T-helper 2 cell treated with Interferon-gamma antibody and Interleukin-4, amounts not matched to agents 5 μg/mL and 100 μg/mL, for 36 hours (primary cell): ENCODE measurements at regions not wholly inside any gene's neighbourhood (a gene's known extent, or its start where the extent isn't known, plus 50 kb on each side); places are given as distances from the start of the nearest gene placed in this dataset.
"Not testable (repeated sequence)": the region's sequence is repeated elsewhere in the genome, so short reads cannot be mapped to it uniquely, and the experiment has no call there.

Experiments used
- DNase-seq: peaks from one replicate; pipeline ENCODE4 v3.0.0; 2021; ENCODE audit warnings: low spot score
- H3K27ac Mint-ChIP-seq: one replicate; pipeline ENCODE4 v1.8.0; 2021; ENCODE audit warnings: mild to moderate bottlenecking, mixed read lengths
- H3K27me3 Mint-ChIP-seq: one replicate; pipeline ENCODE4 v1.8.0; 2021; ENCODE audit warnings: low read depth, mixed read lengths
- H3K36me3 Mint-ChIP-seq: one replicate; pipeline ENCODE4 v1.8.0; 2021; ENCODE audit warnings: low read depth, mixed read lengths
- H3K4me1 Mint-ChIP-seq: one replicate; pipeline ENCODE4 v1.8.0; 2021; ENCODE audit warnings: low read depth, mixed read lengths
- H3K4me3 Mint-ChIP-seq: one replicate; pipeline ENCODE4 v1.8.0; 2022; ENCODE audit warnings: mild to moderate bottlenecking, moderate library complexity, mixed read lengths
- H3K9me3 Mint-ChIP-seq: one replicate; pipeline ENCODE4 v1.8.0; 2021; ENCODE audit warnings: mixed read lengths

GRCh38 chr13:21897161-21897560 lies 226.3 kb downstream of the FGF9 start:
- H3K4me1 Mint-ChIP-seq = no peaks in the 10 kb centered on the region
- H3K27me3 Mint-ChIP-seq = no peaks in the 10 kb centered on the region
- H3K36me3 Mint-ChIP-seq = no peaks in the 10 kb centered on the region
- no peak overlapping the region for H3K27ac Mint-ChIP-seq
- no peaks in the 10 kb centered on the region for H3K9me3 Mint-ChIP-seq
- DNase-seq = no peak
- no peak overlapping the region for H3K4me3 Mint-ChIP-seq

DNA sequence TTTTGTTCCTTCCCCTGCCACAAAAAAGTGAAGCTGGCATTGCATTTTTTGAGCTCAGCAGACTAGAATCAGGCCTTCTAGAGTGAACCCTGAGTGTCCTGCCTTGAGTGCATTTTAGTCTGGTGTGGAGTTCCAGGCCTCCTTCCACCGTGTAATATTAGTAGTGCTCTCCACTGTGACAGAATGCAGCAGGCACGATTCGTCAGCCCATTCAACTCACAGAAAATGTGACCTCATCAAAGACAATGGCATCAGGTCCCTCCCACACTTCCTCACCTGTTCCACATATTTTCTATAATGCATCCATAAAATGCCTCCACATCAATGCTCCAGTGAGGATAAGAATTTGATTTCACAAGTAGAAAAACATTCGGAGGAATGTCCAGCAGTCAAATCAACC lies 227.6 kb downstream of the FGF9 start:
- Mint-ChIP-seq H3K36me3 (no peaks in the 10 kb centered on the region), H3K4me3 (no peak overlapping the region), H3K27me3 (no peaks in the 10 kb centered on the region), H3K4me1 (no peaks in the 10 kb centered on the region), H3K27ac (no peak overlapping the region), H3K9me3 (no peaks in the 10 kb centered on the region)
- no peak for DNase-seq

GRCh38 chr13:21898945-21899344 lies 228.1 kb downstream of the FGF9 start:
- H3K36me3 Mint-ChIP-seq = no peaks in the 10 kb centered on the region
- H3K27ac Mint-ChIP-seq = no peak overlapping the region
- no peaks in the 10 kb centered on the region for H3K27me3 Mint-ChIP-seq
- no peak for DNase-seq
- H3K9me3 Mint-ChIP-seq = no peaks in the 10 kb centered on the region
- H3K4me1 Mint-ChIP-seq = no peaks in the 10 kb centered on the region
- no peak overlapping the region for H3K4me3 Mint-ChIP-seq

DNA sequence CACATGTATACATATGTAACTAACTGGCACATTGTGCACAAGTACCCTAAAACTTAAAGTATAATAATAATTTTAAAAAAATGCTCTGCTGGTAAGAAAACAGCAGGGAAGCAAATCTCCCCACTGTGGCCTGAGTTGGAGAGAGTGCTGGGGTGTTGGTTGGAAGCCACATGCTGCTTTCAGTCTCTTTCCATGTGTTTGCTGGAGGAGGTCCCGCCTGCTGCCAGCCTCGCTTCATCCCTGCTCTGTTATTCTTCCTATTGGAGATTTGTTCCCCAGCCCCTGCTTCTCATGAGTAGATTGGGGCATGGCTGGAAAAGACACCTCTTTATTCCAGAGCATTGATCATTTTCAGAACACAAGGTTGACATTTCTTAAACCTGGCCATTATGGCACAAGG lies 230.5 kb downstream of the FGF9 start:
- Mint-ChIP-seq H3K36me3 (no peaks in the 10 kb centered on the region), H3K27me3 (no peaks in the 10 kb centered on the region), H3K9me3 (no peaks in the 10 kb centered on the region), H3K4me1 (no peaks in the 10 kb centered on the region), H3K27ac (no peak overlapping the region), H3K4me3 (no peak overlapping the region)
- no peak for DNase-seq

GRCh38 chr13:21901811-21902708 lies 231.2 kb downstream of the FGF9 start:
- Mint-ChIP-seq H3K27ac (no peak overlapping the region), H3K4me1 (no peaks in the 10 kb centered on the region), H3K36me3 (no peaks in the 10 kb centered on the region)

DNA sequence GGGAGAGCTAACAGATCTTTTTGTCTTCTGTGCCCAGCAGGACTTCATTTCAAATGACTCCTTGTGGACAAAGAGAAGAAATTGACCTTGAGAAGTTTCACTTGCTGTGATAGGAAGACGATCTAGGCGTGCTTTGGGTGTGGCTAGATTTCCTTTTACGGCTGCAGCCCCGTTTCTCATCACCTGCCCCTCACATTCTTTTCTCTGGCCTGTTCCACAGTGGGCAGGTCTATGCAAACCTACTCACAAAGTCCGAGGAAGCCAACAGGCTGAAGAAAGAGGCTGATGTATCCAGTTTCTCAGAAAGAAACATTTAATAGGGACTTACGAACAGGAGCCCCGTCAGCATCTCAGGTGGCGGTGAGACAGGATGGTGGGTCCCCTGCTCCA lies 231.8 kb downstream of the FGF9 start:
- H3K4me3 Mint-ChIP-seq = no peak overlapping the region
- no peaks in the 10 kb centered on the region for H3K36me3 Mint-ChIP-seq
- H3K27me3 Mint-ChIP-seq = no peaks in the 10 kb centered on the region
- no peak for DNase-seq
- H3K27ac Mint-ChIP-seq = no peak overlapping the region
- no peaks in the 10 kb centered on the region for H3K9me3 Mint-ChIP-seq
- H3K4me1 Mint-ChIP-seq = no peaks in the 10 kb centered on the region

More at GRCh38 chr13:21901811-21902708, 231.2 kb downstream of the FGF9 start:
- no peaks in the 10 kb centered on the region for H3K9me3 Mint-ChIP-seq
- DNase-seq = no peak
- H3K4me3 Mint-ChIP-seq = no peak overlapping the region
- no peaks in the 10 kb centered on the region for H3K27me3 Mint-ChIP-seq

DNA sequence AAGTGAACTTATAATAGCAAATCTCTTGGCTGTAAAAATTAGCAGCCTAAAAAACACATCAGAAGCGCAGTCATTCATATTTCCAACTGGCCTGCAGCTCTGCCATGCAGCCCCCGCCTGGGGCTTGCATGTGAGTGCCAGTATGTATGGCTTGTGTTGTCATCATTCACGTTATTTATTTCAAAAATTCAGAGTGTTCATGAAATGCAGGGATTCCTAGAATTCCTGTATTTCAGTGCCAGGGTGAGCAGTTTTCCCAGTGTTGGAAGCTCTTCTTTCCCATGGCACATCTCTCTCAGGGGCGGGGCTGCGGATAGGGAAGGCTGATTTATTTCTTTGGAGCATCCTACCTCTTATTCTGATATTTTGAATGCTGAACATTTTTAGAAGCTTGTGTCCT lies 234.6 kb downstream of the FGF9 start:
- DNase-seq = no peak
- H3K36me3 Mint-ChIP-seq = no peaks in the 10 kb centered on the region
- no peaks in the 10 kb centered on the region for H3K4me1 Mint-ChIP-seq
- no peak overlapping the region for H3K27ac Mint-ChIP-seq
- H3K27me3 Mint-ChIP-seq = no peaks in the 10 kb centered on the region
- no peak overlapping the region for H3K4me3 Mint-ChIP-seq
- no peaks in the 10 kb centered on the region for H3K9me3 Mint-ChIP-seq

DNA sequence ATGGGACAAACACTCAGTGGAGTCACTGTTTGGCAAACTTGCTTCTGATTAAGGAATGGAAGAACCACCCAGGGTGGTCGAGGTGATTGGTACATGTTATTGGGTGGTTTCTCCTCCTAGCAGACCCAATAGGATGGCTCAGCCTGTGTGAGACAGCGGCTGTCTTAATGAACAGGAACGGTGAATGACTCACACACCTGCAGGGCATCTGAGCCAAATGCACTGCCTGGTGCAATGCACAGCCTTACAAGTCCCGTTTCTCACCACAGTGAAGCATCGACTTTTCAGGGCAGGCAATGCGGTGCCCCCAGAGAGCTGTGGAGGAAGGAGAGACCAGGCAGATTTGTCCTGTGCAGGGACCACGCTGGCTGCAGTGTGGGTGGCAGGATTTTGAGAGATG lies 238.5 kb downstream of the FGF9 start:
- H3K27ac Mint-ChIP-seq = no peak overlapping the region
- H3K36me3 Mint-ChIP-seq = no peaks in the 10 kb centered on the region
- no peak for DNase-seq
- H3K9me3 Mint-ChIP-seq = no peaks in the 10 kb centered on the region
- no peaks in the 10 kb centered on the region for H3K27me3 Mint-ChIP-seq
- no peaks in the 10 kb centered on the region for H3K4me1 Mint-ChIP-seq
- H3K4me3 Mint-ChIP-seq = no peak overlapping the region

DNA sequence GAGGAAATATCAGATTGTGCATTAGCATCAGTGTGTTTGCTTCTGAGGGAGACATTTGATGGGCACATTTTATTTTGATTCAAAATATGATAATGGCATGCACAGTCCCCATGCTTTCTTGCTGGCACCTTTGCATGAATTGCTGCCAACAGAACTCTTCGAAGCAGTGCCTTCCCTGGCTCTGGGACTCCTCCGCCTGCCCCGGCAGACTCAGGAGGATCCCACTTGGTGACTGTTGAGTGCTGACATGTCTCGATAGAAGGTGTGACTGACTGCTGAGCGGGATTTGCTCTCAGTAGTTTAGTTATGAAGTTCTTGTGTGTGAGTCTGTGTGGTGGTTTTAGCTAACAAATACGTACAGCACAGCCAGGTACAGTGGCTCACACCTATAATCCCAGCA lies 239.7 kb downstream of the FGF9 start:
- Mint-ChIP-seq H3K4me1 (no peaks in the 10 kb centered on the region), H3K36me3 (no peaks in the 10 kb centered on the region), H3K27ac (no peak overlapping the region), H3K9me3 (no peaks in the 10 kb centered on the region), H3K4me3 (no peak overlapping the region), H3K27me3 (no peaks in the 10 kb centered on the region)
- no peak for DNase-seq

DNA sequence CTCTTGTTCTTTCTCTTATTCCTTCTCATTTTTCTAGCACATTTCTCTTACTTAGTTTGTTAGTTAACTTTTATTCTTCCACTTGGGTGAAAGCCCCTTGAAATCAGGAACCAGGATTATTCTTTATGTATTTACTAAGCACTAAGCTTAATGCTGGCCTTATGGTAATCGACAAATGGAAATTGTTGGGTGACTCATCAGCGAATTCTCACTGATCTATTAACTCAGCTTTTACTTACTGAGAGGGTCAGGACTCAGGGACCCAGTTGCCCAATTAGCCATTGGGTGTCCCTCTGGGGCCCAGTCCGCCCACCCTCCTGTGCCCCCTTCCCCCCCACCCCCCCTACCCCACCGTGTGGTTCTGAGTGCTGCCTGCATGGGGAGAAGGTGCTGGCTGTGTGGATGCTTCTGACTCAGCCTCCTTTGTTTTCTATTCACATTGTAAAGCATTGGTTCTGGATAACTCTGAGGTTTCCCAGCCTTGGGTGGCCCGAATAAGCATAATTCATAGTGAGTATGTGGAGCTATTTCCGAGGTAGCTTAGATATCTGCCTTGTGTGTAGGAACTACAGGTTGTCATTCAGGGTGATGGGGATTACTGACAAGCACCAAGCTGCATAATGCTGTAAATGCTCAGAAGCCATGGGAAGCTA lies 240.9 kb downstream of the FGF9 start:
- Mint-ChIP-seq H3K27me3 (no peaks in the 10 kb centered on the region), H3K9me3 (no peaks in the 10 kb centered on the region), H3K4me3 (no peak overlapping the region), H3K36me3 (no peaks in the 10 kb centered on the region), H3K27ac (no peak overlapping the region), H3K4me1 (no peaks in the 10 kb centered on the region)
- no peak for DNase-seq

DNA sequence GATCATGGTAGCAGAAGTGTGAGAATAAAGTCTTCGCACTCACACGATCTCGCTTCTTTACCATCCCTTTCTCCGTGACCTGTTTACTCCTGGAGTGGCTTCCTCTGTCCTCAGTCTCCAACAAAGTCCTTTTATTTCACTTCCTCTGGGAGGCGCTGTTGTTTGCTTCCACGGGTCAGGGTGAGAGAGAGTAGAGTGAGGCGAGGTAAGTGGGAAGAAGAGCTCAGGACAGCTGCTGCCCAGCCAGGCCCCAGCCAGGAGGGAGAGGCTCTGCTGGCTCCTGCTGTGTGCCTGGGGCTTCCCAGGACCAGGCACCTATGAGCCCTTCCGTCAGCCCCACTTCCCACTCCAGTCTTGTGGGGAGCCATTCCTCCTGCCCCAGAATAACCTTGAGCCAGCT lies 242.1 kb downstream of the FGF9 start:
- DNase-seq = no peak

DNA sequence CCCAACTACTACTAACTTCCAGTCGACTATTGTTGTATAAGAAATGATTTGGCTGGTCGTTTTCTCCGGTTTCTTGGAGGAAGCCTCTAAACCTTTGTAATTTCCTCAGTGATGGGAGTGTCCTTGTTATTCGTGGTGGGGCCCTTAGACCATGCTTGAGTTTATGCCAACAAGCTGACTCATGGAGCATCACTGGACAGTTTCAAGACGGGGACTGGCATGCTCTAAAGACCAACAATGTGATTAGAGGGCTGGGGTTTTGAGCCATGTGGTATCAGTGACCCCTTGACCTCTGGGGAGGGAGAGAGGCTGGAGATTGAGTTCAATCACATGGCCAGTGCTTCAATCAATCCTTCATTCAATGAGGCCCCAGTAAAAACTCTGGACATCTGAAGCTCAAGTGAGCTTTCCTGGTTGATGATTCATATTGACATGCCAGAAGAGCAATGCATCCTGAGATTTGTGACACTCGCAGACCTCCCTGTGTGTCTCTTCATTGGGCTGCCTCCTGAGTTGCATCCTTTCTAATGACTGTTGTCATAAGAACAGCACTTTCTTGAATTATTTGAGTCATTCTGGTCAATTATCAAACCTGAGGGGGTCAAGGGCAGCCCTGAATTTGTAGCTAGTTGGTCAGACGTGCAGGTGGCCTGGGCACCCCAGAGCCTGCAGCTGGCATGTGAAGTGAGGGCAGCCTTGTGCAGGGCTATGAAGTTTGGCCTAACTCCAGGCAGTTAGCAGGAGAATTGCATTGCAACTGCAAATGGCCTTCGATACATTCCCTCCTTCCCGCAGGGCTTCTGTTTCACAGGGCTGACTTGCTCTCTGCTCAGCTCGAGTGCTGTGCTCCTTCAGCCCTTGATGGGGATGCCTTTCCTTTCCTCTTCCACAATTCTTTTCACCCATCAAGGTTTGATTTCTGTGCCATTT lies 246.5 kb downstream of the FGF9 start:
- Mint-ChIP-seq H3K27ac (no peak overlapping the region), H3K4me1 (no peaks in the 10 kb centered on the region), H3K4me3 (no peak overlapping the region), H3K36me3 (no peaks in the 10 kb centered on the region), H3K9me3 (no peaks in the 10 kb centered on the region), H3K27me3 (no peaks in the 10 kb centered on the region)
- no peak for DNase-seq

More for the DNA sequence above, 242.1 kb downstream of the FGF9 start:
- H3K4me1 Mint-ChIP-seq = no peaks in the 10 kb centered on the region
- H3K9me3 Mint-ChIP-seq = no peaks in the 10 kb centered on the region
- no peak overlapping the region for H3K4me3 Mint-ChIP-seq
- no peak overlapping the region for H3K27ac Mint-ChIP-seq
- H3K27me3 Mint-ChIP-seq = no peaks in the 10 kb centered on the region
- H3K36me3 Mint-ChIP-seq = no peaks in the 10 kb centered on the region

GRCh38 chr13:21920802-21921201 lies 249.9 kb downstream of the FGF9 start:
- DNase-seq, H3K27ac Mint-ChIP-seq, H3K4me3 Mint-ChIP-seq, H3K27me3 Mint-ChIP-seq, H3K9me3 Mint-ChIP-seq, H3K4me1 Mint-ChIP-seq, H3K36me3 Mint-ChIP-seq: not testable (repeated sequence)

DNA sequence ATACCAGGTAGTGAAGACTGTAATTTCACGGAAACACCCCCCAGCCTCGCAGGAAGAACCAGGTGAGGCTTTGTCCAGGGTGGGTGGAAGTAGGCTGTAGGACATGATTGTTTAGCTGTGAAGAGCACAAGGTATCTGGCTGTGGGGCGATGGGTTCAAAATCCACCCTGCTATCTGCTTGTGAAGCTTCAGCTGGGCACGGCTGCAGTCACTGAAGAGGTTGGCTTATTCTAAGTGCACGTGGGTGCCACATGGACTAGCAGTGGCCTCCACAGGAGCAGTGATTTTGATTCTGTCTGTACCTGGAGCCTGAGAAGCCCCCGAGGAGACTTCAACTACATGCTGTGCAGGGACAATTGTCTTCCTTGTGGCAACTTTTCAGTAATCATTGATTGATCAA lies 254.1 kb downstream of the FGF9 start:
- Mint-ChIP-seq H3K4me1 (no peaks in the 10 kb centered on the region), H3K27me3 (no peaks in the 10 kb centered on the region)

More for the DNA sequence above, 254.1 kb downstream of the FGF9 start:
- Mint-ChIP-seq H3K36me3 (no peaks in the 10 kb centered on the region), H3K4me3 (no peak overlapping the region), H3K27ac (no peak overlapping the region), H3K9me3 (no peaks in the 10 kb centered on the region)
- DNase-seq = no peak
